ENCODE measurements at regions not wholly inside any gene's neighbourhood (a gene's known extent, or its start where the extent isn't known, plus 50 kb on each side); places are given as distances from the start of the nearest gene placed in this dataset.

GRCh38 chr13:64069892-64070291 lies 2654.2 kb upstream of the PCDH20 start:
- CTCF ChIA-PET, result no interaction called here

DNA sequence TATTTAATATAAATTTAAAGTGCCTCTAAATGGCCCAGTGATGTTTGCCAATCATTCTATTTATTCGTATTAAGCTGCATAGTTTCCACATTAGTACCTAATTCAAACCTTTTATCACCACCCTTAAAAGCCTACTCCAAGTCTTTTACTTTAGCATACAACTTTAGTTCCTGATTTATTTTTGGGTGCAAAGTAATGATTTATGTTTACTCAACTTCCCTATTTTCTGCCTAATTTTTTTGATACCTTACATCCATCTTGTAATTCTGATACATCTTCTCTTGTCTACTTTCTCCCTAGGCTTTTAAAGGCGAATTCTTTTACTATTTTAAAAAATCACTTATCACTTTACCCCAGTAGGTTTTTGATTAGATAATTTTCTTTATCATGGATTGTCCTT lies 2651.1 kb upstream of the PCDH20 start:
- DNase-seq (ENCODE audit: low spot score) (no peak), ATAC-seq (no peak)
- Mint-ChIP-seq H3K27ac (no peak overlapping the region), H3K9me3 (no peaks in the 10 kb centered on the region), H3K27me3 (ENCODE audit: low read depth) (no peaks in the 10 kb centered on the region), H3K4me1 (0 out of 2 replicates have a peak, but pooled peaks cover 4% of the 10 kb centered on the region), H3K36me3 (no peaks in the 10 kb centered on the region), H3K4me3 (no peak overlapping the region)
- no peak for TF ChIP-seq SMAD4 (CRISPR knock-in tag; IDR thresholded peaks at IDR 0.05)
- no peak for TF ChIP-seq IRF2 (CRISPR knock-in tag; IDR thresholded peaks at IDR 0.05; ENCODE audit: borderline replicate concordance, low read depth)
- no peak for TF ChIP-seq HMGA2 (CRISPR knock-in tag; IDR thresholded peaks at IDR 0.05)
- TF ChIP-seq, protein P1, sequence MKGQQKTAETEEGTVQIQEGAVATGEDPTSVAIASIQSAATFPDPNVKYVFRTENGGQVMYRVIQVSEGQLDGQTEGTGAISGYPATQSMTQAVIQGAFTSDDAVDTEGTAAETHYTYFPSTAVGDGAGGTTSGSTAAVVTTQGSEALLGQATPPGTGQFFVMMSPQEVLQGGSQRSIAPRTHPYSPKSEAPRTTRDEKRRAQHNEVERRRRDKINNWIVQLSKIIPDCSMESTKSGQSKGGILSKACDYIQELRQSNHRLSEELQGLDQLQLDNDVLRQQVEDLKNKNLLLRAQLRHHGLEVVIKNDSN (CRISPR knock-in tag; IDR thresholded peaks at IDR 0.05), result no peak
- no peak for TF ChIP-seq TEAD4 (CRISPR knock-in tag; IDR thresholded peaks at IDR 0.05)
- TF ChIP-seq, protein P2, sequence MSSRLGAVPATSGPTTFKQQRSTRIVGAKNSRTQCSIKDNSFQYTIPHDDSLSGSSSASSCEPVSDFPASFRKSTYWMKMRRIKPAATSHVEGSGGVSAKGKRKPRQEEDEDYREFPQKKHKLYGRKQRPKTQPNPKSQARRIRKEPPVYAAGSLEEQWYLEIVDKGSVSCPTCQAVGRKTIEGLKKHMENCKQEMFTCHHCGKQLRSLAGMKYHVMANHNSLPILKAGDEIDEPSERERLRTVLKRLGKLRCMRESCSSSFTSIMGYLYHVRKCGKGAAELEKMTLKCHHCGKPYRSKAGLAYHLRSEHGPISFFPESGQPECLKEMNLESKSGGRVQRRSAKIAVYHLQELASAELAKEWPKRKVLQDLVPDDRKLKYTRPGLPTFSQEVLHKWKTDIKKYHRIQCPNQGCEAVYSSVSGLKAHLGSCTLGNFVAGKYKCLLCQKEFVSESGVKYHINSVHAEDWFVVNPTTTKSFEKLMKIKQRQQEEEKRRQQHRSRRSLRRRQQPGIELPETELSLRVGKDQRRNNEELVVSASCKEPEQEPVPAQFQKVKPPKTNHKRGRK (CRISPR knock-in tag; IDR thresholded peaks at IDR 0.05; ENCODE audit: borderline replicate concordance), result no peak
- no peak for TF ChIP-seq MXD4 (CRISPR knock-in tag; IDR thresholded peaks at IDR 0.05; ENCODE audit: borderline replicate concordance)
- no peak for TF ChIP-seq ZNF671 (CRISPR knock-in tag; IDR thresholded peaks at IDR 0.05)
- TF ChIP-seq OVOL2 (CRISPR knock-in tag; IDR thresholded peaks at IDR 0.05; ENCODE audit: borderline replicate concordance), result no peak
- no peak for TF ChIP-seq GRHL2 (CRISPR knock-in tag; IDR thresholded peaks at IDR 0.05; ENCODE audit: insufficient replicate concordance, severe bottlenecking)
- no peak for TF ChIP-seq PRRX2 (CRISPR knock-in tag; IDR thresholded peaks at IDR 0.05)
- CTCF ChIA-PET, result no interaction called here
- POLR2A ChIA-PET, result no interaction called here

More at GRCh38 chr13:64069892-64070291, 2654.2 kb upstream of the PCDH20 start:
- no peak overlapping the region for H3K4me3 Mint-ChIP-seq
- DNase-seq (ENCODE audit: low spot score) (no peak), ATAC-seq (no peak)
- no peaks in the 10 kb centered on the region for H3K9me3 Mint-ChIP-seq
- TF ChIP-seq PRRX2 (CRISPR knock-in tag; IDR thresholded peaks at IDR 0.05) (no peak), ZMAT4 (CRISPR knock-in tag; IDR thresholded peaks at IDR 0.05) (no peak)
- H3K4me1 Mint-ChIP-seq, result 0 out of 2 replicates have a peak, but pooled peaks cover 4% of the 10 kb centered on the region
- no peaks in the 10 kb centered on the region for H3K36me3 Mint-ChIP-seq
- H3K27me3 Mint-ChIP-seq (ENCODE audit: low read depth), result no peaks in the 10 kb centered on the region
- POLR2A ChIA-PET, result no interaction called here
- no peak overlapping the region for H3K27ac Mint-ChIP-seq

GRCh38 chr13:64061649-64062048 lies 2646.0 kb upstream of the PCDH20 start:
- Mint-ChIP-seq H3K27me3 (ENCODE audit: low read depth) (no peaks in the 10 kb centered on the region), H3K9me3 (no peaks in the 10 kb centered on the region), H3K4me1 (no peaks in the 10 kb centered on the region), H3K36me3 (no peaks in the 10 kb centered on the region), H3K27ac (no peak overlapping the region), H3K4me3 (no peak overlapping the region)
- CTCF ChIA-PET, result no interaction called here
- TF ChIP-seq ZNF423 (CRISPR knock-in tag; IDR thresholded peaks at IDR 0.05), result no peak
- TF ChIP-seq SMAD3 (CRISPR knock-in tag; IDR thresholded peaks at IDR 0.05; ENCODE audit: borderline replicate concordance), result no peak
- TF ChIP-seq TEAD4 (CRISPR knock-in tag; IDR thresholded peaks at IDR 0.05), result no peak
- no peak for TF ChIP-seq IRF2 (CRISPR knock-in tag; IDR thresholded peaks at IDR 0.05; ENCODE audit: borderline replicate concordance, low read depth)
- no peak for TF ChIP-seq CREM (CRISPR knock-in tag; IDR thresholded peaks at IDR 0.05)
- TF ChIP-seq, protein P2 (CRISPR knock-in tag; IDR thresholded peaks at IDR 0.05; ENCODE audit: borderline replicate concordance), result no peak
- no peak for TF ChIP-seq NR3C1 (CRISPR knock-in tag; conservative IDR thresholded peaks at IDR 0.05; ENCODE audit: low read depth)
- no peak for TF ChIP-seq E2F1 (CRISPR knock-in tag; IDR thresholded peaks at IDR 0.05)
- TF ChIP-seq SP1 (CRISPR knock-in tag; conservative IDR thresholded peaks at IDR 0.05), result no peak
- TF ChIP-seq ZSCAN18 (CRISPR knock-in tag; IDR thresholded peaks at IDR 0.05), result no peak
- POLR2A ChIA-PET, result no interaction called here
- no peak for DNase-seq (ENCODE audit: low spot score)
- ATAC-seq, result no peak
